Anterior cingulate cortex (tissue), 58 donors: ENCODE measurements at regions not wholly inside any gene's neighbourhood (a gene's known extent, or its start where the extent isn't known, plus 50 kb on each side); places are given as distances from the start of the nearest gene placed in this dataset.
A peak's percentile ranks its signal among the peaks of the same experiment; 100 is the strongest.

ENCODE experiments used
- DNase-seq, 58 donors: peaks; one replicate each; lab custom pipeline; 2025; lab: John Stamatoyannopoulos, UW

- no peak for DNase-seq
Observed at GRCh38 chr2:41729800-41730364, 317.9 kb upstream of the PKDCC start.

GRCh38 chr2:41735006-41735405 lies 312.8 kb upstream of the PKDCC start:
- no peak for DNase-seq

GRCh38 chr2:41735476-41735875 lies 312.3 kb upstream of the PKDCC start:
- no peak for DNase-seq

GRCh38 chr2:41736105-41736567 lies 311.7 kb upstream of the PKDCC start:
- DNase-seq, result no peak

GRCh38 chr2:41736586-41736985 lies 311.2 kb upstream of the PKDCC start:
- no peak for DNase-seq

GRCh38 chr2:41737888-41738287 lies 309.9 kb upstream of the PKDCC start:
- no peak for DNase-seq

GRCh38 chr2:41741951-41742595 lies 305.7 kb upstream of the PKDCC start:
- DNase-seq, result no peak

GRCh38 chr2:41743324-41743723 lies 304.5 kb upstream of the PKDCC start:
- no peak for DNase-seq

GRCh38 chr2:41750829-41751228 lies 297.0 kb upstream of the PKDCC start:
- no peak for DNase-seq

- DNase-seq, result peak in 15 of 58 donors; percentile 2 to 52 (median 17)
Observed at GRCh38 chr2:41759880-41760279, 287.9 kb upstream of the PKDCC start.

GRCh38 chr2:41763141-41763540 lies 284.7 kb upstream of the PKDCC start:
- DNase-seq, result no peak

GRCh38 chr2:41764131-41764530 lies 283.7 kb upstream of the PKDCC start:
- DNase-seq, result no peak

GRCh38 chr2:41764919-41765318 lies 282.9 kb upstream of the PKDCC start:
- DNase-seq, result no peak

GRCh38 chr2:41768310-41768709 lies 279.5 kb upstream of the PKDCC start:
- peak in 6 of 58 donors; percentile 8 to 40 (median 20) for DNase-seq

- no peak for DNase-seq
Observed at GRCh38 chr2:41771710-41772109, 276.1 kb upstream of the PKDCC start.

GRCh38 chr2:41772697-41773096 lies 275.1 kb upstream of the PKDCC start:
- DNase-seq, result no peak

- DNase-seq, result no peak
Observed at GRCh38 chr2:41774011-41774605, 273.7 kb upstream of the PKDCC start.

GRCh38 chr2:41775366-41776025 lies 272.3 kb upstream of the PKDCC start:
- no peak for DNase-seq

- no peak for DNase-seq
Observed at GRCh38 chr2:41779888-41780287, 267.9 kb upstream of the PKDCC start.

- peak in 7 of 58 donors; percentile 1 to 40 (median 7) for DNase-seq
Observed at GRCh38 chr2:41782306-41783158, 265.3 kb upstream of the PKDCC start.

- no peak for DNase-seq
Observed at GRCh38 chr2:41784496-41784895, 263.3 kb upstream of the PKDCC start.
